ENCODE measurements at regions not wholly inside any gene's neighbourhood (a gene's known extent, or its start where the extent isn't known, plus 50 kb on each side); places are given as distances from the start of the nearest gene placed in this dataset.

- no peak for DNase-seq
Measured at GRCh38 chr9:134251296-134252069, 74.8 kb upstream of the RXRA start.

GRCh38 chr9:134252084-134252830 lies 74.0 kb upstream of the RXRA start:
- no peak for DNase-seq

GRCh38 chr9:134253606-134254205 lies 72.5 kb upstream of the RXRA start:
- no peak for DNase-seq

- DNase-seq: no peak
Measured at GRCh38 chr9:134258332-134258731, 67.9 kb upstream of the RXRA start.

- DNase-seq: no peak
Measured at GRCh38 chr9:134258828-134259546, 67.3 kb upstream of the RXRA start.

GRCh38 chr9:134259708-134260107 lies 66.5 kb upstream of the RXRA start:
- DNase-seq: no peak

DNA sequence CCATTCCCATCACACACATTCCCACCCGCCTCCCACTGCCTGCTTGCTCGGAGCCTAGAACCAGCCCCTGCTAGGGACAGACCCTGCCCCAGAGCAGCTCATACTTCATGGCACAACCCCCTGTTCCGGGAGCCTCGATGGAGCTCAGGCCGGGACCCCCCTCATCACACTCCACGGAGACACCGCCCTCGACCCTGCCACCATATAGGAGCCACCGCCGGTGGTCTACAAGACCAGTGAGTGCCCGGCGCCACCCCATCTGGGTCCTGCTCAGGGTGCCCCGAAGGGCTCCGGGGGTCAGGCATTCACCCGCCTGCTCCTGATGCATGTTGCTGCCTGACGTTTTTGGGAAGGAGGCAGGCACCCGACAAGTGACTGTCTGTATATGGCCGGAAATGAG lies 65.5 kb upstream of the RXRA start:
- DNase-seq: no peak

DNA sequence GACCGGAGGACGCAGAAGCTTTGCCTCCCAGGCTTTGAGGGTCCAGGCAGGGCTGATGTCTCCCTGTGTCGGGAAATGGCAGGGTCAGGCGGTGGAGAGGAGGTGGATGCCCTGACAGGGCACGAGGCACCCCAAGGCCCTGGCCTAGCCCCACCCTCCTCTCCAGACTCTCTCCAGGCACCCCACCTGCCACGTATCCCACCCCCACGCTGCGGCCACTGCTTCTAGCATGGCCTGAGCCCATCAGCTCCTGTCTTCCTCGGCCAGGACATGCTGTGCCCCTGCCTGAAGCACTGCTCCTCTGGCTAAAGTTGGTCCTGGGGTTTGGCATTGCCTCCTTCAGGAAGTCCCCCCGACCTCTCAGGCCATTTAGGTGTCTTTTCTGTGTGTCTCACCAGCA lies 64.2 kb upstream of the RXRA start:
- DNase-seq: no peak

- no peak for DNase-seq
Measured at GRCh38 chr9:134263596-134263995, 62.7 kb upstream of the RXRA start.

GRCh38 chr9:134264169-134264568 lies 62.1 kb upstream of the RXRA start:
- DNase-seq: no peak

DNA sequence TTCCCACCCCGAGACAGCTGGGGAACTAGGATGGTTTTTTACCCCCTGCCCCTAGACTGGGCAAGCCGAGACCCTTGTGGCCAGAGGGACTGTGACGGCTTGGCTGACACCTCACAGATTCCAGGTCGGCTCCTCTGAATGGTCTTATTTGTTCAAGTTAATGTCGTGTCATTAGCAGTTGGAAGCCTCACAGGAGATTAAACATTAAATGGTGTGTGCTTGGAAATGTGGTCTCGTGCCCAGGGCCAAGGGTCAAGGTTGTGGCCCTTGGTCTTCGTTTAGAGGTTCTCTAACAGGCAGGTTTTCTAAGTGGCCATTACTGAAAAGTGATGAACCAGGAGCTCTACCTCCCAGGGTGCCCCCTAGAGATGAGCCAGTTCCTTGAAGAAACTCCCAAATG lies 61.2 kb upstream of the RXRA start:
- no peak for DNase-seq

- no peak for DNase-seq
Measured at GRCh38 chr9:134266418-134266817, 59.8 kb upstream of the RXRA start.

DNA sequence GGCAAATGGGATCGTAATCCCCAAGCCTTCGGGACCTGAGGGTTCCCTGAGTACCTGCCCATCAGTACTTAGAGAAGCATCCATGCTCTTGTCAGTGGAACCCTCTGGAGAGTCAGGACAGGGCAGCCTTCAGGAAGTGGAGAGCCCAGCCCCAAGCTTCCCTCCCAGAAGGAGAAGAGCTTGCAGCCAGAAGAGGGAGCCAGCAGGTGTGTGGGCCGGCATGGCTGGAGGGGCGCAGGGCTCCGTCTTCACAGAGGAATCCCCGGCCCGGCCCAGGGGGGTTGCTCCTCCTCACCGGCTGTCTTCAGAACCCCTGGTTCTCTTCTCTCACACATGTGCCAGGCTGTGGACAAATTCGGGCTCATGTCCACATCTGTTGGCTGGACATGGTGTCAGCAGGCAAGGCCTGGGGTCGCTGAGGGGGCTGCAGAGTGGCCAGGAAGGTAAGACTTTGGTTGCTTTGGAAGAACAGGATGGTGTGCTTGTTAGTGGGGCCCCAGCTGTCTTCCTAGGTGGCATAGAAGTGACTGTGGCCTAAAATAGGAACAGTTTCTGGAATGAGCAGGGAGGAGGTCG lies 58.9 kb upstream of the RXRA start:
- DNase-seq: no peak

- DNase-seq: no peak
Measured at GRCh38 chr9:134267881-134268724, 58.2 kb upstream of the RXRA start.

- DNase-seq: no peak
Measured at GRCh38 chr9:134268747-134269146, 57.5 kb upstream of the RXRA start.

DNA sequence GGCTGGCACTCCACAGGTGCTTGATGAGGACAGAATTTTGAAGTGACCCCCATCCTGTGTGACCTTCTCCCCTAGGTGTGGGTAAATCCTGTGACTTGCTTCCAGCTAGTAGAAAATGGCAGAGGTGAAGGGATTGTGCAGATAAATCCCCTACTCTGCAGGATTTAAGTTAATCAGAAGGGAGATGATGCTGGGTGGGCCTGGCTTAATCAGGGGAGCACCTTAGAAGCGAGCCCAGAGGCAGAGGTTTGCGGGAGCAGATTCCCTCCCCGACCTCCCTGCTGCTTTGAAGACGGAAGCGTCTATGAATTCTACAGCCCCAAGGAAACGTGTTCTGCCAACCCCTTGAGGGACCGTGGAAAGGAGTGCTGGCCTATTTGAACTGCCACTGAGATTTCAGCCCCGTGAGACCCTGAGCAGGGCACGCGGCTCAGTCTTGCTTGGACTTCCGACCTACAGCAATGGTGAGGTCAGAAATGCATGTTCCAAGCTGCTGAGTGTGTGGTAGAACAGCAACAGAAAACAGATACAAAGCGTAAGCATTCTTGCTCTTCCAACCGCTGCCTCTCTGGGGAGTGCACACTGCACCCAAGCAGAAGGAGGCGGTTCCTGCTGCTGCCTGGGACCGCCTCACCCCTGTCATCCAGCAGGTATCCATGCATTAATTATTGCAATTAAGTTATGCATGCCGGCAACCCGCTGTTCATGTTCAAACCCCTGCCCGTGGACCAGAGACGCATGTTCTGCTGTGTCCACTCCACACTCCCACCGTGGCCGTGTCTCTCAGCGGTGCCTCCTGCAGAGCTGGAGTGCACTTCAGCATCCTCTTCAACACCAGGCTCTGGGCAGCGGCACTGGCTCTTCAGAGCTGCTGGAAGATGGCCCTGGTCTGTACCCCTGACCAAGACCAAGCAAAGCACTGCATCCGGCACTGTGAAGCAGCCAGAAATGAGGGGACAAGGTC lies 54.6 kb upstream of the RXRA start:
- DNase-seq: no peak

DNA sequence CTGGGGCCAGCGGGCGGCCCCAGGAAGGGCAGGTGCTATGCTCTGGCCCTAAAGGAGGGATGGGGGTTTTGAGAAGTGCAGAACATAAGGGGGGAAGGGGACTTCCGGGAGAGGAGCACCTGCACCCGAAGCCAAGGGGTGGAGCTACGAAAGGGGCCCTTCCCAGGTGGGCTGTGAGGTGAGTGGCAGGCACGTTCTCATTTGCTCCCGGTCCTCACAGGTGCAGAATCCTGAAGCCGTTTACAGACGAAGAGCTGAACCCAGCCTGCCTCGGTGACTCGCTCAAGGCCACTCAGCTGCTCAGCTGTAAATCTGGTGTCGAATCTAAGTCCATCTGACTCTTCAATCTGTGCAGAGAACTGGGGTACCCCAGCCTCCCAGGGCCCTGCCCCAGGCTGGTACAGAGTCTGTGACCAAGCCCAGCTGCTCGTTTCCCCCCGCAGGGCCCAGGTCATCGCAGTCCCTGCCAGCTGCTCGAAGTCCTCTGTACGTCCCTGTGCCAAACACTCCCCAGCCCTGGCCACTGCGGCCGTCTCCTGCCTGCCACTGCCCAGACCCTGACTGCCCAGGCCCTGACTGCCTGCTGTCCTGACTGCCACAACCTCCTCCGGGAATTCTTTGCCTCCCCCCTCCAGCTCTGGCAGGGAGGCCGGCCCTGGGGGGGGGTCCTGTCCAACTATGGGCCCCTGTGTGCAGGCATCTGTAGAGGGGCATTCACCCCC lies 53.8 kb upstream of the RXRA start:
- no peak for DNase-seq

DNA sequence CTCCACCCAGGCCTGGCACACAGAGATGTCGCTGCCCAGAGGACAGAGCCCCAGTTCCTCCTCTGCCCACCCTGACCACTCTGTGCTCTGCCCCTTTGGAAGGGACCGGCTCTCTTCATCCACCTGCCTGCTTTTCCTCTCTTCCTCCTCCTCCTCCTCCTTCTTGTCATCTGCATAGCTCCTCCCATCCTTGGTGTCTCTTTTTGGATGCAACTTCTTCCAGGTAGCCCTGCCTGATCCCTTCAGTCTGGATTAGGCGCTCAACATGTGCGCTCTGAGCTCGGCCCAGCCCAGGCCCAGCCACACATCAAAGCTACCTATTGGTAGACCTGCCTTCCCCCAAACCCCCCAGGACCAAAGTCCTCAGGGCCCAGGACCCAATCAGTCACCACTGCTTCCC lies 52.6 kb upstream of the RXRA start:
- DNase-seq: no peak

- DNase-seq: no peak
Measured at GRCh38 chr9:134275375-134275774, 50.9 kb upstream of the RXRA start.

Data from activated naive CD4-positive, alpha-beta T cell treated with Interleukin-2 at 50 U/mL for 16 hours (primary cell).